Dermis microvascular lymphatic vessel endothelial cell (primary cell): ENCODE measurements at regions not wholly inside any gene's neighbourhood (a gene's known extent, or its start where the extent isn't known, plus 50 kb on each side); places are given as distances from the start of the nearest gene placed in this dataset.

ENCODE experiments used
- DNase-seq, 2 donors: peaks; one replicate each; pipeline versions ENCODE4 v3.0.0 to v3.0.0-alpha.2; 2010; ENCODE audit warnings: low read depth in 2 of 2

GRCh38 chr4:108529102-108529501, 91.3 kb upstream of the RPL34 start:
- no peak for DNase-seq

- DNase-seq = no peak
Observed at GRCh38 chr4:108527723-108528122, 92.7 kb upstream of the RPL34 start.

- DNase-seq = no peak
Observed at GRCh38 chr4:108520807-108521206, 99.6 kb upstream of the RPL34 start.

- DNase-seq = no peak
Observed at GRCh38 chr4:108519911-108520601, 100.3 kb upstream of the RPL34 start.

GRCh38 chr4:108519208-108519833, 101.1 kb upstream of the RPL34 start:
- no peak for DNase-seq

- peak in 1 of 2 donors; percentile 53 for DNase-seq
Observed at GRCh38 chr4:108512615-108513505, 107.5 kb upstream of the RPL34 start.

- no peak for DNase-seq
Observed at GRCh38 chr4:108511618-108512017, 108.8 kb upstream of the RPL34 start.

- DNase-seq = peak; percentile 27 to 69
Observed at GRCh38 chr4:108502356-108502755, 118.0 kb upstream of the RPL34 start.

GRCh38 chr4:108498925-108499324, 121.5 kb upstream of the RPL34 start:
- no peak for DNase-seq

GRCh38 chr4:108493596-108493931, 126.8 kb upstream of the RPL34 start:
- no peak for DNase-seq

GRCh38 chr4:108492816-108493595, 127.4 kb upstream of the RPL34 start:
- DNase-seq = peak in 1 of 2 donors; percentile 5

GRCh38 chr4:108488865-108489264, 131.5 kb upstream of the RPL34 start:
- DNase-seq = no peak

- DNase-seq = no peak
Observed at GRCh38 chr4:108486046-108486445, 134.3 kb upstream of the RPL34 start.

- no peak for DNase-seq
Observed at GRCh38 chr4:108484187-108484586, 136.2 kb upstream of the RPL34 start.

GRCh38 chr4:108483650-108484049, 136.7 kb upstream of the RPL34 start:
- DNase-seq = no peak

GRCh38 chr4:108483079-108483478, 137.3 kb upstream of the RPL34 start:
- no peak for DNase-seq

- DNase-seq = no peak
Observed at GRCh38 chr4:108480881-108481280, 139.5 kb upstream of the RPL34 start.

- DNase-seq = no peak
Observed at GRCh38 chr4:108477527-108478108, 142.8 kb upstream of the RPL34 start.

- no peak for DNase-seq
Observed at GRCh38 chr4:108473163-108473720, 147.1 kb upstream of the RPL34 start.

- DNase-seq = peak in 1 of 2 donors; percentile 2
Observed at GRCh38 chr4:108466936-108467902, 153.2 kb upstream of the RPL34 start.
